Urinary bladder (tissue), 3 donors: ENCODE measurements at regions not wholly inside any gene's neighbourhood (a gene's known extent, or its start where the extent isn't known, plus 50 kb on each side); places are given as distances from the start of the nearest gene placed in this dataset.

ENCODE experiments used
- DNase-seq: peaks from one replicate; pipeline ENCODE4 v3.0.0-alpha.2; 2015; ENCODE audit errors: extremely low spot score
- H3K27ac ChIP-seq: one replicate; pipeline ENCODE4 v1.5.1; 2013; ENCODE audit warnings: low read depth, mild to moderate bottlenecking, moderate library complexity
- H3K36me3 ChIP-seq: one replicate; pipeline ENCODE4 v1.6.1; 2013; ENCODE audit warnings: mild to moderate bottlenecking, moderate library complexity; ENCODE audit not compliant: insufficient read depth
- H3K4me1 ChIP-seq: one replicate; pipeline ENCODE4 v1.6.1; 2013; ENCODE audit warnings: mild to moderate bottlenecking, moderate library complexity; ENCODE audit not compliant: insufficient read depth
- H3K4me3 ChIP-seq: one replicate; pipeline ENCODE4 v1.5.1; 2013; ENCODE audit warnings: low read depth, low read length
- WGBS: extraction: QIAGEN DNeasy Blood & Tissue Kit; methylation state at CpG from one replicate; pipeline ENCODE4 v1.1.7; 2013; 5-methylcytosine and 5-hydroxymethylcytosine counted together
- donor health status: healthy with polysubstance abuse.
- donor health status: healthy.

GRCh38 chr16:79483336-79483735 is 117.2 kb downstream of the MAF start:
- Histone ChIP-seq H3K4me1 (no peaks in the 10 kb centered on the region), H3K36me3 (no peaks in the 10 kb centered on the region), H3K27ac (no peak overlapping the region), H3K4me3 (no peak overlapping the region)
- WGBS: 86% methylated on average over 3 of the region's 3 CpGs
- no peak for DNase-seq

- Histone ChIP-seq H3K27ac (no peak overlapping the region), H3K4me1 (no peaks in the 10 kb centered on the region), H3K4me3 (no peak overlapping the region), H3K36me3 (no peaks in the 10 kb centered on the region)
- DNase-seq: no peak
- WGBS: 74% methylated on average over 3 of the region's 3 CpGs
Measured at GRCh38 chr16:79482011-79482410, 118.5 kb downstream of the MAF start.

- no peak overlapping the region for H3K27ac ChIP-seq
- no peaks in the 10 kb centered on the region for H3K4me1 ChIP-seq
- H3K36me3 ChIP-seq: no peaks in the 10 kb centered on the region
- no peak overlapping the region for H3K4me3 ChIP-seq
- WGBS: 95% methylated on average over 3 of the region's 3 CpGs
- no peak for DNase-seq
Measured at GRCh38 chr16:79480929-79481328, 119.6 kb downstream of the MAF start.

DNA sequence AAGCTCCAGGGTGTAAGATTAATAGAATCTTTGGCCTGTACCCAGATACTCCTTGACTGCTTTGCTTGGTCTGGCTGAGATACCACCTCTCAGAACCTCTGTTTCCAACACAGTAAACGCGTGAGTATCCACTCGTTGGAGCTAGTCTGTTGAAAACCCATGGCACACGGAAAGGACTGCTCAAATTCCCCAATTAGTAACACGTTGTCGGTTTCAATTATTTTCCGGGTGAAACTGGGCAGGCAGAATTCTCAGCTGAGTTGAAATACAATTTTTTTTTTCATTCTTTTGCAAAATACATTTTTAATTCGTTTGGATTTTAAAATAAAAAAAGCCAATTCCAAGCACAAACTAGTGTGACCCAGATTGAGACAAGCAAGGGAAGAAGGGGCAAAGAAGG is 120.5 kb downstream of the MAF start:
- Histone ChIP-seq H3K4me1 (no peaks in the 10 kb centered on the region), H3K4me3 (no peak overlapping the region), H3K27ac (no peak overlapping the region), H3K36me3 (no peaks in the 10 kb centered on the region)
- WGBS: 83% methylated on average over 8 of the region's 8 CpGs
- DNase-seq: no peak

- WGBS: 96% methylated on average over 5 of the region's 5 CpGs
- no peak for DNase-seq
- Histone ChIP-seq H3K36me3 (no peaks in the 10 kb centered on the region), H3K4me3 (no peak overlapping the region), H3K4me1 (no peaks in the 10 kb centered on the region), H3K27ac (no peak overlapping the region)
Measured at GRCh38 chr16:79476580-79476979, 124.0 kb downstream of the MAF start.

GRCh38 chr16:79475841-79476240 is 124.7 kb downstream of the MAF start:
- Histone ChIP-seq H3K4me1 (no peaks in the 10 kb centered on the region), H3K27ac (no peak overlapping the region), H3K36me3 (no peaks in the 10 kb centered on the region), H3K4me3 (no peak overlapping the region)
- DNase-seq: no peak
- 90% methylated on average over 4 of the region's 4 CpGs for WGBS

DNA sequence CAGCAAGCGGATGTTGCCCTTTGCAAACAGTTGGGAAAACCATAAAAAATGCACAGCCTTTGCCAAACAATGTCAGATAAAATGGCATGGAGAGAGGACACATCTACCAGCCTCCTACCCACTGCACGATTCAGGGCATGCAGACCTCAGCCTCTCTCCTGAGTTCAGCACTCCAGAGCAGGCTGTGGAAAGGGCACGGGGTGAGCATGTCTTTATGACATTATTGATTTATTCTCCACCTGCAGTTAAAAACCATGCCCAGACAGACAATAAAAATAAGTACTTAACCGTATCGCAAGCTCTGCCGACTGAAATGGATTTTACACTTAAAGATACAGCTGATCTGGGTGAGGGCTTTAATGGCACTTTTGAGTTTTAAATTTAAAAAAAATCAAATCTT is 127.1 kb downstream of the MAF start:
- Histone ChIP-seq H3K27ac (no peak overlapping the region), H3K4me1 (no peaks in the 10 kb centered on the region), H3K4me3 (no peak overlapping the region), H3K36me3 (no peaks in the 10 kb centered on the region)
- DNase-seq: no peak
- WGBS: 81% methylated on average over 6 of the region's 6 CpGs

DNA sequence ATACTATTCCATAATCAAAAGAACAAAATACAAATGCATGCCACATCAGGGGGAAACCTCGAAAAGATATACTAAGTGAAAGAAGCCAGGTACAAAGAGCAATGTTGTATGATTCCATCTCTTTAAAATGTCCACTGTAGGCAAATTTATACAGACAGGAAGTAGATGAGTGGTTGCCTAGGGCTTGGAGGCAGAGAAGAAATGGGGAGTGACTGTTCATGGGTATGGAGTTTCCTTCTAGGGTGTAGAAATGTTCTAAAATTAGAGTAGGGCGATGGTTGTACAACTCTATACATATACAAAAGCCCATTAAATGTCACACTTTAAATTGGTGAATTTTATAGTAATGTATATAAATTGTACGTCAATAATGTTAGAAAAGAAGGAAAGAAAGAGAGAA is 128.1 kb downstream of the MAF start:
- WGBS: 95% methylated on average over 3 of the region's 3 CpGs
- Histone ChIP-seq H3K4me3 (no peak overlapping the region), H3K27ac (no peak overlapping the region), H3K36me3 (no peaks in the 10 kb centered on the region), H3K4me1 (no peaks in the 10 kb centered on the region)
- DNase-seq: no peak

- Histone ChIP-seq H3K27ac (no peak overlapping the region), H3K4me3 (no peak overlapping the region), H3K36me3 (no peaks in the 10 kb centered on the region), H3K4me1 (no peaks in the 10 kb centered on the region)
- no peak for DNase-seq
- 81% methylated on average over 10 of the region's 10 CpGs for WGBS
Measured at GRCh38 chr16:79469999-79470398, 130.5 kb downstream of the MAF start.

DNA sequence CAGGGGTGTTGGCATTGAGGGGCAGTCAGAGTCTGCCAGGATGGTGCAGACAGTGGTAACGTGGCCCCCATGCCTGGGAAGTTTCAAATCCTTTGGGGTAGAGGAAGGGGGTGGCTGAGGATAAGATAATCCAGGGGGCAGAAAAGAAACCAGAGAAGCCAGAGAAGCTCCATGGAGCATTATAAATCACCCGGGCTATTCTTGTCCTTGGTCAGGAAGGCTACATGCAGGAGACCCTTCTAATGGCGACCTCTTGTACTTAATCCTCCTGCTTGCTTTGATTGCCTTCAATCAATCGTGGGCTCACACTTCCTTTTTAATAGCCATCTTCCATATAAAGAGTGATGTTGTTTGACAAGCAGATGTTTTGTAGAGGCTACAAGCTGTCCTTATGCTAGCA is 131.9 kb downstream of the MAF start:
- no peak overlapping the region for H3K27ac ChIP-seq
- no peak for DNase-seq
- no peaks in the 10 kb centered on the region for H3K36me3 ChIP-seq
- 87% methylated on average over 4 of the region's 4 CpGs for whole genome bisulfite sequencing
- no peak overlapping the region for H3K4me3 ChIP-seq
- H3K4me1 ChIP-seq: no peaks in the 10 kb centered on the region

GRCh38 chr16:79468121-79468552 is 132.4 kb downstream of the MAF start:
- no peak overlapping the region for H3K27ac ChIP-seq
- no peaks in the 10 kb centered on the region for H3K4me1 ChIP-seq
- no peaks in the 10 kb centered on the region for H3K36me3 ChIP-seq
- H3K4me3 ChIP-seq: no peak overlapping the region
- WGBS: 83% methylated on average over 10 of the region's 10 CpGs
- no peak for DNase-seq

DNA sequence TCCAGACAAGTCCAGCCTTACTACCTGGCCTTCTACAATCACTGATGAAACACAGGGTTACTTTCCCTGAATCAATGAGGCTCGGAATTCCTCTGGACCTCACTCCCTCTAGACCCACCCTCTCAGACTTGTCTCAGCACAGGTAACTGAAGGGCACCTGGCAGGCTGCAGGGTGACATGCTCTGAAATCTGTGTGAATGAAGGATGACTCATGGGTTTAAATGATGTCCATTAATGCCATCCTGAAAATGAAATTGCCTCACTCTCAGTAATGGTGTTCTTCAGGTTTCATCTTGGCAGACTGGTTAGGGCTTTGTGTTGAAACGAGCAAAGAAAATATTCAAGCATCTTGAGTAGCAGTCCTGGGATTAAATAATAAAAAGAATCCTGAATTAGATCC is 134.4 kb downstream of the MAF start:
- Histone ChIP-seq H3K27ac (no peak overlapping the region), H3K36me3 (no peaks in the 10 kb centered on the region), H3K4me1 (no peaks in the 10 kb centered on the region), H3K4me3 (no peak overlapping the region)
- DNase-seq: peak; percentile 2
- 86% methylated on average over 2 of the region's 2 CpGs for WGBS

- Histone ChIP-seq H3K4me3 (no peak overlapping the region), H3K4me1 (no peaks in the 10 kb centered on the region), H3K36me3 (no peaks in the 10 kb centered on the region), H3K27ac (no peak overlapping the region)
- DNase-seq: no peak
- 86% methylated on average over 5 of the region's 5 CpGs for WGBS
Measured at GRCh38 chr16:79463841-79464240, 136.7 kb downstream of the MAF start.

GRCh38 chr16:79456036-79456435 is 144.5 kb downstream of the MAF start:
- no peaks in the 10 kb centered on the region for H3K4me1 ChIP-seq
- no peak overlapping the region for H3K4me3 ChIP-seq
- DNase-seq: no peak
- 89% methylated on average over 4 of the region's 4 CpGs for WGBS
- H3K27ac ChIP-seq: no peak overlapping the region
- H3K36me3 ChIP-seq: no peaks in the 10 kb centered on the region

GRCh38 chr16:79452671-79453070 is 147.9 kb downstream of the MAF start:
- Histone ChIP-seq H3K4me3 (no peak overlapping the region), H3K4me1 (no peaks in the 10 kb centered on the region), H3K36me3 (no peaks in the 10 kb centered on the region), H3K27ac (no peak overlapping the region)
- DNase-seq: no peak
- 61% methylated on average over 8 of the region's 8 CpGs for WGBS
